ENCODE measurements at regions not wholly inside any gene's neighbourhood (a gene's known extent, or its start where the extent isn't known, plus 50 kb on each side); places are given as distances from the start of the nearest gene placed in this dataset.
"Not testable (repeated sequence)": the region's sequence is repeated elsewhere in the genome, so short reads cannot be mapped to it uniquely, and the experiment has no call there.

DNA sequence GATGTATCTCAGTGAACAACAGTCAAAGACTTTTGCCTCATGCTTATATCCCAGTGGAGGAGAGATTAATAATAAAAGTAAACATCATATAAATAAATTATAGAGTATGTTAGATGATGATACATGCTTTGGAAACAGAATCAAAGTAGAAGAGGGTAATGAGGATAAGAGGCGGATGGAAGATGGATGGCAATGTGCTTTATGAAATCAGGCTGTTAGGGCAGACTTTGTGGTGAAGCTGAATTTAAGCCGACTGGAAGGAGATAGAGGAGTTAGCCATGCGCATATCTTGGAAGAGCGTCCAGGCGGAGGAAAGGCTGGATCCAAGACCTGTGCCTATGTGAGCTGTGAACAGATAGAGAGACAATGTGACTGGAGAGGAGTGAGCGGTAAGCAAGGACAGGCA is 74.9 kb upstream of the GUCY1A1 start:
- no peak for DNase-seq (ENCODE audit: low spot score)

DNA sequence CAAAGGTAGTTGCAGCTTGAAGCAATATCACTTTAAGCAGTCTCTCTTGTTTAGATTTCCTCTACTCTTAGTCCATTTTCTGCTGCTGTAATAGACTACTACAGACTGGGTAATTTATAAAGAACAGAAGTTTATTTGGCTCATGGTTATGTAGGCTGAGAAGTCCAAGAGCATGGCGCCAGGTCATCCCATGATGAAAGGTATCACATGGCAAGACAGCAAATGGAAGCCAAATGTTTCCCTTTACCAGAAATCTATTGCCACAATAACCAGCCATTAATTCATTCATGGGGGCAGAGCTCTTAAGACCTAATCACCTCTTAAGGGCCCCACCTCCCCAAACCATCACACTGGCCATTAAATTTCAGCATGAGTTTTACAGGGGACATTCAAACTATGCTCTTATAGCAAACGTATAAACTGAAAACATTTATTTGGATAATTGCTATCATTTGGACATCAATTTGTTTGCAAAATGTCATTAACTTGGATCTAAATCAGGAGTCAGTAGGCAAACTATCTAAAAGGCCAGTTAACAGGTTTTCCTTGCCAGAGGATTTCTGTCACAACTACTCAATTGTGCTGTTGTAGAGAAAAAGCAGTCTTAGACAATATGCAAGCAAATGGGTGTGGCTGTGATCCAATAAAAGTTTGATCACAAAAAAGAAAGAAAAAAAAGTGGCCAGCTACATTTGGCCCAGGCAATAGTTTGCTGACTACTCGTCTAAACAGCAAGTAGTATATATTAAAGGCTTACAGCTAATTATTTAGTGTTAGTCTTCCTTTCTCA is 75.7 kb upstream of the GUCY1A1 start:
- no peak for DNase-seq (ENCODE audit: low spot score)

GRCh38 chr4:155588437-155588836 is 78.2 kb upstream of the GUCY1A1 start:
- no peak for DNase-seq (ENCODE audit: low spot score)

DNA sequence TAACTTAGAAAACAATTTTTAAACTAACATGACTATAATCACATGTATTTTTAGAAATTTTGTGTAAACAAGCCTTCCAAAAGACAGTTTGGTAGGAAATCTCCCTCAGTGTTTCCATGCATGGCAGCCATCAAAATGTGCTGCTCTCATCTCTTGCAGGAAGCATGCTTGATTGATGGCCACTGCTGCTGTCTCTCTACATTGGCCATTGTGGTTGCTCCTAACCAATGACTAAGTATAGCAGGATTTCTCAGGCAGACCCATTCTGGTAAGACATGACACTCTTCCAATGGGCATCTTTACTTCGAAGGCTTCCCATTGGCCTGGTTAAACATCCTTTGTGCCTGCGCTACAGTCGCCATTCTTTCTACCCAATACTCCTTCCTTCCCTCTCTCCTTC is 78.9 kb upstream of the GUCY1A1 start:
- no peak for DNase-seq (ENCODE audit: low spot score)

DNA sequence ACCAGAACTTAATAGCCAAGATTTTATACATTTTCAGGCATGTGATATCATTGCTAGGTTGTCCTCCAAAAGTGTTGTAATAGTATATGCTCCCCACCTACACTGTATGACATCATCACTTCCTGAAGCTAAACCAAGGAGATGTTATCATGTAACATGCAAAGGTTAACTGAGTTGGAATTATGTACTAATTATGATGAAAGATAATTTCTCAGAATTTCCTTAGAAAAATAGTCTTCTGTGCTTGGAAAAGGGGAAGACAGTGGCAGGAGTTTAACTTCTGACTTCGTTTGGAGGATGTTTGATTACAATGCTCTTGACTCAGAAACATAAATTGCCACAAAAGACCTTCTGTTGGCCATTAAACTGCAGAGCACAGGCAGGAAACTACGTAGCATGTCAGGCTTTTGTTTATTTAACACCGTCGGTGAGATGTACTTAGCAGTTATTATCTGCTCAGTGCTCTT is 83.6 kb upstream of the GUCY1A1 start:
- DNase-seq (ENCODE audit: low spot score) = no peak

GRCh38 chr4:155582041-155582440 is 84.6 kb upstream of the GUCY1A1 start:
- no peak for DNase-seq (ENCODE audit: low spot score)

- DNase-seq (ENCODE audit: low spot score) = no peak
Measured at GRCh38 chr4:155578726-155579370, 87.8 kb upstream of the GUCY1A1 start.

DNA sequence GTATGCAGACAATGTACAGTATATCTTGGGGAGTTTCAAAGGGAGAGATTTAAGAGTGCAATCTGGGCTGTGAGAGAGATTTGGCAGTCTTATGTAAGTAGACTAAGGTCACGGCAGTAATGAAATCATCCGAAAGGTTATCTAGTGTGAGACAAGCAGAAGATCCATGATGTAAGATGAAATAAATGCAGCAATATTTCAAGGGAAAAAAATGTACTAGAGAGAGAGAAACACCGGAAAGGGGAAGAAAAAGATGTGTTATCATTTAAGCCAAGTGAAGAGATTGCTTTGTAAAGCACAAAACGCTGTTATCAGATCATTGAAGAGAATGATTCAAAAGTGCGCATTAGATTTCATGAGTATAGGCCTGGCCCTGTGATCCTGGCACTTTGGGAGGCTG is 88.4 kb upstream of the GUCY1A1 start:
- DNase-seq (ENCODE audit: low spot score) = no peak

DNA sequence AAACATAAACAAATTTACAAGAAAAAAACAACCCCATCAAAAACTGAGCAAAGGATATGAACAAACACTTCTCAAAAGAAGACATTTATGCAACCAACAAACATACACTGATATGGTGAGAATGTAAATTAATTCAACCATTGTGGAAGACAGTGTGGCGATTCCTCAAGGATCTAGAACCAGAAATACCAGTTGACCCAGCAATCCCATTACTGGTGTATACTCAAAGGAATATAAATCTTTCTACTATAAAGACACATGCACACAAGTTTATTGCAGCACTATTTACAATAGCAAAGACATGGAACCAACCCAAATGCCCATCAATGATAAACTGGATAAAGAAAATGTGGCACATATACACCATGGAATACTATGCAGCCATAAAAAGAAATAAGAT is 92.3 kb upstream of the GUCY1A1 start:
- DNase-seq (ENCODE audit: low spot score) = not testable (repeated sequence)

DNA sequence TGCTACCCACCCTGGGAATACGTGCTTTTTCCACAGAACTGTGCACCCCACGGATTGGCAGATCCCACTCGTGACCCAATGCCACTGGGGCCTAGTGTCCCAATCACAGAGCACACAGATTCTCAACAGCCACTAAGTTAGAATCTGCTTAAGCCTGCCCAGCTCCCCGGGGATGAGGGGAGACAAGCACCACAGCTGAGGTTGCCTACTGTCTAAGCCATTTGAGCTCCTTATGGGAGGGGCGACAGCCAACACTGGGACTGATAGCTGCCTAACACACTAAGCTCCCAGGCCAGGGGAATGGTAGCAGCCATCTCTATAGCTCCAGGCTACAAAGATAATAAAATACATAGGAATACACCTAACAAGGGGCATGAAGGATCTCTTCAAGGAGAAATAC is 93.5 kb upstream of the GUCY1A1 start:
- no peak for DNase-seq (ENCODE audit: low spot score)

GRCh38 chr4:155572106-155572703 is 94.4 kb upstream of the GUCY1A1 start:
- DNase-seq (ENCODE audit: low spot score) = no peak

GRCh38 chr4:155571184-155571944 is 95.3 kb upstream of the GUCY1A1 start:
- no peak for DNase-seq (ENCODE audit: low spot score)

DNA sequence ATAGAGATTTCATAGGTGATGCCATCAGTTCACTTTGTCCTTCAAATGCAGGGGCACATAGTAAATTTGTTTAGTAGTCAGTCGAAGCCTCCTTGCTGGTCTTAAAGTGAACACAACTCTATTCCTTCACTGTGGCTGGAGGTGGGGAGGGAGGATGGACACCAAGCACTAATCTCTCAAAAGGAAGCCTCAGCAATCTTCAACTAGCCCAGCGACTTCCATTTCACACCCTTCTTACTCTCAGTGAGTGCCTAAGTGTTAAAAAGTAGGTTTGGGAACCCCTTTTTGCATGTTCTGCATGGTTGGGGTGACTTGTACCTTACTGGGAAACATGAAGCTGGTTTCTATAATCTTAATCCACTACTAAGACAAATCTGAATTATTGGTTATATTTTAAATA is 96.0 kb upstream of the GUCY1A1 start:
- no peak for DNase-seq (ENCODE audit: low spot score)

- DNase-seq (ENCODE audit: low spot score) = no peak
Measured at GRCh38 chr4:155569960-155570515, 96.6 kb upstream of the GUCY1A1 start.

DNA sequence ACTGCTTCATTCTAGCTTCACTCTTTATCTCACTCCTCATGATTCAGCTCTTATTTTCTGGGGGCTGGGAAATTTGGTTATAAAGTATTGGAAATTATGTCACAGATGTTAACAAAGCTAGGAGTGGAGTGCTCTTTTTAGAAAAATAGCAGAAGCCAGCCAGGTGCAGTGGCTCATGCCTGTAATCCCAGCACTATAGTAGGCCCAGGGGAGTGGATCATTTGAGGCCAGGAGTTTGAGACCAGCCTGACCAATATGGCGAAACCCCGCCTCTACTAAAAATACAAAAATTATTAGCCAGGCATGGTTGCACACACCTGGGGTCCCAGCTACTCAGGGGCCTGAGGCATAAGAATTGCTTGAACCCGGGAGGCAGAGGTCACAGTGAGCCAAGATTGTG is 97.2 kb upstream of the GUCY1A1 start:
- DNase-seq (ENCODE audit: low spot score) = no peak

DNA sequence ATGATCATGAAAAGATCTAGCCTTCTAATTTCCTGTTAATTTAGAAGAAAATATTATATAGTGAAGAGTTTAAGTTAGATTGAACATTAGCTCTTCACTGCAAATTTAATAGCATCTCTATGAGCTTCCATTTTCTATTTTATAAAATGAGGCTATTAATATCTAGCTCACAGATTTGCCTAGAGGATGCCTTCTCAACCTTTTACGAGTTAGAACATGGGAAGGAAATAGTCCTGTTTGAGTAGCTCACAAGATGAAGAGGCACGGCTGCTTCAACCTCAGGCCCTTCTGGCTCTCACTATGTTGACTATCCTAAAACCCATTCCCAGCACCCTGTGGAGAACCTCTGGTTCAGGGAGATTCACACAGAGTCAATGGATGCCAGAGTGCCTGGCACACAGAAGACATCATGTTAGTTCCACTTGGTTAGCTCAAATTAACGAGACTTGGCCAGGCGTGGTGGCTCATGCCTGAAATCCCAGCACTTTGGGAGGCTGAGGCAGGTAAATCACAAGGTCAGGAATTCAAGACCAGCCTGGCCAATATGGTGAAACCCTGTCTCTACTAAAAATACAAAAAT is 97.9 kb upstream of the GUCY1A1 start:
- no peak for DNase-seq (ENCODE audit: low spot score)

GRCh38 chr4:155566354-155566753 is 100.3 kb upstream of the GUCY1A1 start:
- DNase-seq (ENCODE audit: low spot score) = no peak

GRCh38 chr4:155565776-155566175 is 100.9 kb upstream of the GUCY1A1 start:
- DNase-seq (ENCODE audit: low spot score) = no peak

GRCh38 chr4:155565330-155565729 is 101.3 kb upstream of the GUCY1A1 start:
- DNase-seq (ENCODE audit: low spot score) = no peak

- no peak for DNase-seq (ENCODE audit: low spot score)
Measured at GRCh38 chr4:155564880-155565279, 101.8 kb upstream of the GUCY1A1 start.

DNA sequence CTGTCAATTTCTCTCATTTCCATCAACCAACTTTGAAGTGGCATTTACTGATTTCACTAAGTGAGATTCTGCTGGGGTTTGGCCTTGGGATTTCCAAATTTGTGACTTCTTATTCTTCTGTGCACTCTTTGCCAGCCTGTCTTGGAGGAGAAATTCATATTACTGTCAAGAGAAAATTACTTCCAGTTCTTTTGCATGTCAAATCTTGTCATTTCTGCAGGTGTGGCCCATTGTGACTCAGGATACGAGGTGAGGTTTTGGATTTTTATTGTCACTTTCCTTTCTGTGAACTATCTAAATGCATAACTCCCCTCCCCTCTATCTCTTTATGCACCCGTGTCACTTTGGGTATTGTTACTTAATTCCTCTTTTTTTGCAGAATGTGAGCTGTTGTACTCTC is 102.6 kb upstream of the GUCY1A1 start:
- no peak for DNase-seq (ENCODE audit: low spot score)

DNA sequence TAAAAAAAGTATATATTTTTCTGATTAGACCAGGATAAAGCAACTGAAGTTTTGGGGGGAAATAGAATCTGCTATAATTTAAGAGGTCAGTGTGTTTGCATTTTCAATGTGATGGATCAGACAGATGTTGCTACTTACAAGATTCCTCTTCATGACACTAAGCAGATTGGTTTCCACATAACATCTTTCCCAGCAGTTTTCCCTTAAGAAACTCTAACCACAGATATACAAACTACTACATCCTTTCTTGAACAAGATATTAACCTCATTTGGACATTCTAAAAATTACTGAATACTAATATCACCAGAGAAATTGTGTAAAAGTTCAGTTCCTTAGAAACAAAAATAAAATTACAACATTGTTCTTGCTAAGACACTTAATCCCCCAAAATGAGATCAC is 106.7 kb upstream of the GUCY1A1 start:
- DNase-seq (ENCODE audit: low spot score) = no peak
